ENCODE measurements at regions not wholly inside any gene's neighbourhood (a gene's known extent, or its start where the extent isn't known, plus 50 kb on each side); places are given as distances from the start of the nearest gene placed in this dataset.

- DNase-seq (ENCODE audit: low read depth, low spot score) = no peak
- no peak overlapping the region for H3K4me3 ChIP-seq (ENCODE audit: low read length)
Observed at GRCh38 chr6:160891690-160892089, 99.9 kb upstream of the MAP3K4 start.

GRCh38 chr6:160895562-160895961, 96.0 kb upstream of the MAP3K4 start:
- H3K4me3 ChIP-seq (ENCODE audit: low read length) = no peak overlapping the region
- no peak for DNase-seq (ENCODE audit: low read depth, low spot score)

GRCh38 chr6:160899671-160900430, 91.7 kb upstream of the MAP3K4 start:
- DNase-seq (ENCODE audit: low read depth, low spot score) = no peak
- H3K4me3 ChIP-seq (ENCODE audit: low read length) = no peak overlapping the region

GRCh38 chr6:160911949-160912348, 79.6 kb upstream of the MAP3K4 start:
- no peak overlapping the region for H3K4me3 ChIP-seq (ENCODE audit: low read length)
- no peak for DNase-seq (ENCODE audit: low read depth, low spot score)

- no peak for DNase-seq (ENCODE audit: low read depth, low spot score)
- H3K4me3 ChIP-seq (ENCODE audit: low read length) = no peak overlapping the region
Observed at GRCh38 chr6:160912411-160912810, 79.2 kb upstream of the MAP3K4 start.

GRCh38 chr6:160917572-160917971, 74.0 kb upstream of the MAP3K4 start:
- no peak overlapping the region for H3K4me3 ChIP-seq (ENCODE audit: low read length)
- no peak for DNase-seq (ENCODE audit: low read depth, low spot score)

- DNase-seq (ENCODE audit: low read depth, low spot score) = no peak
- no peak overlapping the region for H3K4me3 ChIP-seq (ENCODE audit: low read length)
Observed at GRCh38 chr6:160919723-160920440, 71.7 kb upstream of the MAP3K4 start.

GRCh38 chr6:160921095-160921494, 70.5 kb upstream of the MAP3K4 start:
- H3K4me3 ChIP-seq (ENCODE audit: low read length) = no peak overlapping the region
- no peak for DNase-seq (ENCODE audit: low read depth, low spot score)

- H3K4me3 ChIP-seq (ENCODE audit: low read length) = no peak overlapping the region
- no peak for DNase-seq (ENCODE audit: low read depth, low spot score)
Observed at GRCh38 chr6:160926281-160927276, 65.0 kb upstream of the MAP3K4 start.

GRCh38 chr6:160927416-160927815, 64.2 kb upstream of the MAP3K4 start:
- no peak for DNase-seq (ENCODE audit: low read depth, low spot score)
- no peak overlapping the region for H3K4me3 ChIP-seq (ENCODE audit: low read length)

GRCh38 chr6:160929361-160929760, 62.2 kb upstream of the MAP3K4 start:
- H3K4me3 ChIP-seq (ENCODE audit: low read length) = no peak overlapping the region
- DNase-seq (ENCODE audit: low read depth, low spot score) = no peak

- no peak for DNase-seq (ENCODE audit: low read depth, low spot score)
Observed at GRCh38 chr6:160929831-160930230, 61.7 kb upstream of the MAP3K4 start.

GRCh38 chr6:160930547-160931377, 60.8 kb upstream of the MAP3K4 start:
- DNase-seq (ENCODE audit: low read depth, low spot score) = no peak
- no peak overlapping the region for H3K4me3 ChIP-seq (ENCODE audit: low read length)

More at GRCh38 chr6:160929831-160930230, 61.7 kb upstream of the MAP3K4 start:
- H3K4me3 ChIP-seq (ENCODE audit: low read length) = no peak overlapping the region

- DNase-seq (ENCODE audit: low read depth, low spot score) = no peak
- H3K4me3 ChIP-seq (ENCODE audit: low read length) = no peak overlapping the region
Observed at GRCh38 chr6:160931378-160932310, 59.9 kb upstream of the MAP3K4 start.

GRCh38 chr6:160933256-160933655, 58.3 kb upstream of the MAP3K4 start:
- H3K4me3 ChIP-seq (ENCODE audit: low read length) = no peak overlapping the region
- DNase-seq (ENCODE audit: low read depth, low spot score) = peak; percentile 6

GRCh38 chr6:160934157-160934556, 57.4 kb upstream of the MAP3K4 start:
- DNase-seq (ENCODE audit: low read depth, low spot score) = no peak
- H3K4me3 ChIP-seq (ENCODE audit: low read length) = no peak overlapping the region

- DNase-seq (ENCODE audit: low read depth, low spot score) = no peak
- no peak overlapping the region for H3K4me3 ChIP-seq (ENCODE audit: low read length)
Observed at GRCh38 chr6:160940197-160940596, 51.4 kb upstream of the MAP3K4 start.

All from Jurkat, Clone E6-1 (cell line).